ENCODE measurements at regions not wholly inside any gene's neighbourhood (a gene's known extent, or its start where the extent isn't known, plus 50 kb on each side); places are given as distances from the start of the nearest gene placed in this dataset.
"Not testable (repeated sequence)": the region's sequence is repeated elsewhere in the genome, so short reads cannot be mapped to it uniquely, and the experiment has no call there.

- TF ChIP-seq CTCF, EZH2, EZH2phosphoT487 (IDR thresholded peaks at IDR 0.05): not testable (repeated sequence)
Observed at GRCh38 chr1:224038832-224039231, 75.1 kb upstream of the FBXO28 start.

Measured in neural progenitor cell (in vitro differentiated cells).